ENCODE measurements at regions not wholly inside any gene's neighbourhood (a gene's known extent, or its start where the extent isn't known, plus 50 kb on each side); places are given as distances from the start of the nearest gene placed in this dataset.

DNA sequence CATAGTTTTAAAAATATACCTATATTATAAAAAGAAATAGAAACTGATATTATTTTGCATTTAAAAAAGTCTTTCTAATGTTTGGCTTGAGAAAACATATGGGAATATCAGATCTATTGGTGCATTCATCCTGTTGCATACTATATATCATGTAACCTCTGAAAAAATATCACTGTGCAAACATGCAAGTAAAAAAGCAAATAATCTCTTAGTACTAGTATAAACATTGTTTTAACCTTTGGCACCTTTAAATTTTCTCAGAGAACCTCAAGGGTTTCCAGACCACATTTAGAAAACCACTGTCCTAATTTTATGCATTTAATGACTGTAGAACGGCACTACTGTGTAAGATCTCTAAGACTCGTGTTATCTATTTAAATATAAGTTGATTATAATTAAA lies 416.8 kb downstream of the LRFN5 start:
- no peak for DNase-seq

DNA sequence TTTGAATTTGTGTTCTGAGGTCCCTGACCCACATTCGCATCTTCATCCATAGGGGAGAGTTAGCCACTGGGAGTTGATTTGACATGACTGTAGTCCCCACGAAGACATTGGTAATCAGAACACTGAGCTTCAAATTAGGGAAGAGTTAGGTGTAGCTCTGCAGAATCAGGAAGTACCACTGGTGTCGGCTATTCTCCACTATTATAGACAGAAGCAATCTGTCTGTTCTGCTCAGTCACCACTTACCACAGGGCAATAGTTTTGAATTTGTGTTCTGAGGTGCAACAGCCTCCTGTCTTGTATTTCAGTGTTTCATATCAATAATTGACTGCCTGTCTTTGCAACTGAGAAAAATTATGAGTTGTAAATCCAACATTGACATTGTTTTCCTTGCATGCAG lies 407.6 kb downstream of the LRFN5 start:
- no peak for DNase-seq

DNA sequence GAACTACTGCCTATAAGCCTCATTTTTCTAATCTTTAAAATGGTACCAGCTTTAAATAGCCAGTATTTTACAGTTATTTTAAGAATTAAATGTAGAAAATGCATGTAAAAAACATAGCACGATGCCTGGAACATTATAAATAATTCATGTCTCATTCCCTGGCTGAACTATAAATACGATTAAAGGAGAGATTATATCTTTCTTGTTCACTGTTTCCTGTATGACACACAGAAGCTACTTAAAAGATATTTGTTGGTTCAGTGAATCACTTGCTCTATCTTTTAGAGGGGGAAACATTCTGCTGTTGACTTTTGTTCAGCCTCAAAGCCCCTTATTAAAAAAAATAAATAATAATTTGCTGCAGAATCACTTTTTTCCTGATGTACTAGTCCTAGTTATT lies 406.9 kb downstream of the LRFN5 start:
- no peak for DNase-seq

DNA sequence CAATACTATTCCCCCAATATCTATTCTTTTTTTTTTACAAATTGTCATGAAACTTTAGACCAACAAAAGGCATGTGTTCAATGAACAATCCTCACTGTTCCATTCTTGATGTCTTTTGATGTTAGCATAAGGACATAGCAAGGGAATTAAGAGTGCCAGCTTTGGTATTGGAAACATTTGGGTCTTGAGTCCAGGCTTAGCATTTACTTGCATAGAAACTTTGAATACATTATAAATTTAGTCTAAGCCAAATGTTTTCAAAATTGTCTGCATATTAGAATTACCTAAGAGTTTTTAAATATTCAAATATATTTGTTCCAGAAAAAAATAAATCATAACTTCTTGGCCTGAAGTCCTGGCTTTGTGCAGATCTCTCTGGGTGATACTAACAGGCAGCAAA lies 406.5 kb downstream of the LRFN5 start:
- no peak for DNase-seq

DNA sequence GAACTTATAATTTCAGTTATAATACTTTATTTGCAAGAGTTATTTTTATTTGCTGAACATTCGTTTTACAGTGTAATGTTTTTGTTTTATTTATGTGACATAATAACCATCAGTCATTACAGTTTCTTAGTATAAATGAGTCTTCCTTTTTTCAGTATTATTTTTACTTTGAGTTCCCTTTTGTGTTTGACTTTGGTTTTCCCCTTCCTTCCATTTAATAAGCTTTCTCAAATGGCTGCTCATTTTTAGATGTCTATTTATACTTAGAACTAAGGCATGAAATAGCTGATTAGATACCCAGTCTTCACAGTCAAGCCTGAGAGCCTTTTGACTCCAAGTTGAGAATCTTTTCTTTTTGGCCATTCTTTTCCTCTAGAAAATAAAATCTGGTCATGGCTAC lies 404.5 kb downstream of the LRFN5 start:
- DNase-seq: no peak

DNA sequence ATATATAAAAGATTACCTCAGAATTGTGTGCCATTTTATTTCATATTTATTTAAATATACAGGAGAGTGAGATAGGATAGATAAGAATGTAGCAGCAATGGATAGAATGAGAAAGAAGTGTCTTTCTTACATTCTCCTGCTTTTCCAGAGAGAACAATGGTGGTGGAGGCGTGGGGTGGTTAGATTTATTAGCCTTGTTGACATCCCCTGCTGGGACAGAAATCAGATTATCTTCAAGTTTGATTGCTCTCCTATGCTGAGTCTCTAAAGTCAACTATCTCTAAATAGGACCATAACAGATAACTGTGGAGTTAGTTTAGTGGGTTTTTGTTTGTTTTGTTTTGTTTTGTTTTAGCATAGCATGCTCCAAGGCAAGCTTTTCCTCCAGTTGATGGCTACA lies 397.6 kb downstream of the LRFN5 start:
- no peak for DNase-seq

DNA sequence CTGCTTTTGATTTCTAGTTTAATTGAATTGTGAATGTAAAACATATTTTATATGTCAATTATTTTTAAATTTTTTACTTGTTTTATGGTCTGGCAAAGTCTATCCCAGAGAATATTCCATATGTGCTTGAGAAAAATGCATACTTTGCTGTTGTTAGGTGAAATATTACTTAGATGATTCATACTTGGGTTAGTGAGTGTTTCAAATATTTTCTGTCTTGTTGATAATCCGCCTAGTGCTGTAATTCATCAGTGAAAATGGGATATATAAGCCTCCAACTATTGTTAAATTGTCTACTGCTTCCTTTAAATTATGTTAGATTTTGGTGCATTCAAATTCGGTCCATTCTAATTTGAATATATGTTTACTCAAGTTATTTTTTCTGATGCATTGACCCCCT lies 395.5 kb downstream of the LRFN5 start:
- DNase-seq: no peak

DNA sequence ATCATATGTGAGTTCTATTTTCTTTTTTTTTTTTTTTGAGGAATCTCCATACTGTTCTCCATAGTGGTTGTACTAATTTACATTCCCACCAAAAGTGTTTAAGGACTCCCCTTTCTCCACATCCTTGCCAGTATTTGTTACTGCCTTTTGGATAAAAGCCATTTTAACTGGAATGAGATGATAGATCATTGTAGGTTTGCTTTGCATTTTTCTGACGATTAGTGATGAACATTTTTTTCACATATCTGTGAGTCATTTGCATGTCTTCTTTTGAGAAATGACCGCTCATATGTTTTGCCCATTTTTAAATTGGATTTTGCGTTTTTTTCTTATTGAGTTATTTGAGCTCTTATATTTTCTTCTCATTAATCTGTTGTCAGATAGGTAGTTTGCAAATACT lies 394.8 kb downstream of the LRFN5 start:
- no peak for DNase-seq

DNA sequence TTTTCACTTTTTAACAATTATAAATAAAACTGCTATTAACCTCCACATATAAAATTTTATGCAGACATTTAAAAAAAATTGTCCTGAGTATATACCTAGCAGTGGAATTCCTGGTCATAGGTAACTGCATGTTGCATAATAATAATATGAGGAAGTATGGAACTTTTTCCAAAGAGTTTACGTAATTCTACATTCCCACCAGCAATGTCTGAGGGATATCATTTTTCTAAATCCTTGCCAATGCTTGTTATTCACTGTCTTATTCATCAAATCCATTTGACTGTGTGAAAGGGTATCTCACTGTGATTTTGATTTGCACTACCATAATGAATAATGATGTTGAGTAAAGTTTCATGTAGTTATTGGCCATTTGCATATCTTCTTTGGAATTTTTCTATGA lies 393.8 kb downstream of the LRFN5 start:
- DNase-seq: no peak

DNA sequence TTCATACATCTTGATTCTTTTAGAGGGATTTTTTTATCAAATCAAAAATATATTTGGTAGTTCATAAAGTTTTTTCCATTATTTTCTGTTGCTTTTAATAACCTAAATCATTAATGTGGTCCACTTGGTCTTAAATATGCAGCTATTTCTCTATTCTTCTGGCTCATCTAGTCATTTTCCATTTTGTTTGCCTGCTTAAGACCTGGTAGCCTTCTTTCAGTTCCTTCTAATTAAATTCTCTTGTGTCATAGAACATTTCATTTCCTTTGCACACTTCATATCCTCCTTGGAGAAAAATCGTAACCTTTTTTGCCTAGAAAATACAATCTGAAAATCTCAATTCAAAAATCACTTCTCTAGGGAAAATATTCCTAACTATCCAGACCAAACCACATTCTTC lies 387.0 kb downstream of the LRFN5 start:
- DNase-seq: no peak

DNA sequence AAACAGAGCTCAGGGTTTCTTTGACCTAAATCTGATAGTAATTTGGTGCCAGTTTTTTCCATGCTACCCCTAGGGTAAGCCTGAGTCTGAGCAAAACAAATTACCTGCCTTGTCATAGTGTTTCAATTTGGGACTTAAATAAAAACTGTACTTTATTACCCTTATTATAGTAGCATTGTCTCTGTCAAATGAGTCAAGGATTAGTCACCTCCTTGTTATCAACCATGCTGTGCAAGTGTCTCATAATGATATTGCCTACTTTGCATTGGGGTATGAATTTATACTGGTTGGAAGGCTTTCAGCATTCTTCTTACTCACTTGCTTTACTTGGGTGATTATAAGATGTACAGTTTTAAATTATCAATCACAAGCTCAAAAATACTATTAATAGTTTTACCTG lies 380.0 kb downstream of the LRFN5 start:
- no peak for DNase-seq

DNA sequence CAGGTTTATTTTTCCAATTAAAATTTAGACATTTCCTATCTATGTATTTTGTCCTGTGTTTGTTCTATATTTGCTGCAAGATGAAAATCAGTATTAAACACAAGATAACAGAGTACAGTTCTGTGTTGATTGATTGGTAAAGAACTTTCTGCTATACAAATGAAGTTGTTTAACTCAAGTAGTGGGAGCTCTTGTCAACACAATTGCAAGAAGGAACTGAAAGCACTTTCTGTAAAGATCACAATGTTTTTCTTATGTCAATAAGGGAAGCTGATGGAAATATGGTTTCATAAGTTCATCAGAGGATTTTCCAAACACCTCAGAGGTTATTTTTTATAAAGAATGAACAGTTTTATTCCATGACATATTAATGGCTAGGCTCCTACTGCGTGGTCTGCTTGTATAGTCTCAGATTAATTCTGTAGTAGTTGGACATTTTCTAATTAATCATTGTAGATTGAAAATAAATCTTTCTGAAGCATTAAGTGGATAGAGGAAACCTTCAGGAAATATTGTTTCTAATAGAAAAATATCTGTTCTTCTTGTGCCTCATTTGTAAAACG lies 379.5 kb downstream of the LRFN5 start:
- DNase-seq: no peak

DNA sequence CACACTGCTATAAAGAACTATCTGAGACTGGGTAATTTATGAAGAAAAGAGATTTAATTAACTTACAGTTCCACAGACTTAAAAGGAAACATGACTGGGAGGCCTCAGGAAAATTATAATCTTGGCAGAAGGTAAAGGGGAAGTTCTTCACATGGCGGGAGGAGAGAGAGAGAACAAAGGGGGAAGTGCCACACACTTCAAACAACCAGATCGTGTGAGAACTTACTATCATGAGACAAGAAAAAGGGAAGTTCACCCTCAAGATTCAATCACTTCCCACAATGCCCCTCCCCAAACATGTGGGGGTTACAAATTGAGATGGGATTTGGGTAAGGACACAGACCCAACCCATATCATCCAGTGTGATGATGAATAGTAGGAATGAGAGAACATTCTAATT lies 366.5 kb downstream of the LRFN5 start:
- no peak for DNase-seq

DNA sequence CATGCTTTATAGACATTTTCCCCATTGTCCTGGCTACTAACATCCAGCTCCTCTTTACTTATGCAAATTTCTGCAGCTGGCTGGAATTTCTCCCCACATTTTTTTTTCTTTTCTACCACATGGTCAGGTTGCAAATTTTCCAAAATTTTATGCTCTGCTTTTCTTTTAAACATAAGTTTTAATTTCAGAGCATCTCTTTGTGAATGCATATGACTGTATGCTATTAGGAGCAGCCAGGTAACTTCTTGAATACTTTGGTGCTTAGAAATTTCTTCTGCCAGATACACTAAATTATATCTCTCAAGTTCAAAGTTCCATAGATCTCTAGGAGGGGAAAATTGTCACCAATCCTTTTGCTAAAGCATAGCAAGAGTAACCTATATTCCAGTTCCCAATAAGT lies 365.9 kb downstream of the LRFN5 start:
- no peak for DNase-seq

DNA sequence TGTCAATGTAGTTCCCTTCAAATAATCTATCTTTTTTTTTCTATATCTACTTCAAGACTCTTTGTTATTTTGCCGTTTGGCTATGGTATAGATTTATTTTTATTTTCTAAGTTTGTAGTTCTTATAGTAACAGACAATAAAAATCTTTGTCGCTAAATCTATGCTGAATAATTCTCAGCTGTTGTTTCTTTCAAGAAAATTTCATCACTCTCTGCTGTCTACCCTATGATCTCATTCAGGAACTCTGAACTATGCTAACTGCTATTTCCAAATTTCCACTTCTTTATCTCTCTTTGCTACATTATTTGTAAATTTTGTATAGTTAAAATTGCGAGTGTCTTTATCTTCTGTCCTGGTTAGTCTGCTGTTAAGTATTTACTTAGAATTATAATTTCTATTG lies 353.6 kb downstream of the LRFN5 start:
- no peak for DNase-seq

DNA sequence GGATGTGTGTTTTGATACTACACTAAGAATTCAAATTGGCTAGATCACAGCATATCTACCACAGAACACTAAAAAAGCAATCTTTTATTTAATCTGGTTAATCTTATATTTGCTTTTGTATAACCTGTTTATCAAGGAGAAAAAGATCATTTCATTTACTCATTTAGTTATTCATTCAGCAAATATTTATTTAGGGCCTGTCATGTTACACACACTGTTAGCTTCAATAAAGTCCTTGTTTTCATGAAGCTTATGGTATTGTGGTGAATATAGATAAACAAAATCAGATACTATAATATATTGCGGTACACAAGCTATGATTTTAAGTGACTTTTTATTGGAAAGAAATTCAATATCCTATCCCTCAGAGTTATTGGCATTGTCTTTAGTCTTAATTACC lies 350.8 kb downstream of the LRFN5 start:
- DNase-seq: no peak
